Peyer's patch (tissue), 4 donors: ENCODE measurements at regions not wholly inside any gene's neighbourhood (a gene's known extent, or its start where the extent isn't known, plus 50 kb on each side); places are given as distances from the start of the nearest gene placed in this dataset.

ENCODE experiments used
- POLR2A ChIP-seq, 2 donors: fragments of 450-650 bp; IDR thresholded peaks; one replicate each; pipeline ENCODE4 v1.5.1; 2017; ENCODE audit warnings: antibody characterized with exemption in 2 of 2, mild to moderate bottlenecking in 2 of 2, moderate library complexity in 2 of 2
- TF ChIP-seq, protein P1 (sequence below), 6 experiments: fragments of 450-650 bp in 4 of 6; fragments of 200-600 bp in 2 of 6; sonication (generic) in 1 of 6; IDR thresholded peaks; one replicate each; pipeline ENCODE4 v1.5.1; 2017 to 2019; ENCODE audit warnings: antibody characterized with exemption in 6 of 6, mild to moderate bottlenecking in 3 of 6, moderate library complexity in 1 of 6

DNA sequence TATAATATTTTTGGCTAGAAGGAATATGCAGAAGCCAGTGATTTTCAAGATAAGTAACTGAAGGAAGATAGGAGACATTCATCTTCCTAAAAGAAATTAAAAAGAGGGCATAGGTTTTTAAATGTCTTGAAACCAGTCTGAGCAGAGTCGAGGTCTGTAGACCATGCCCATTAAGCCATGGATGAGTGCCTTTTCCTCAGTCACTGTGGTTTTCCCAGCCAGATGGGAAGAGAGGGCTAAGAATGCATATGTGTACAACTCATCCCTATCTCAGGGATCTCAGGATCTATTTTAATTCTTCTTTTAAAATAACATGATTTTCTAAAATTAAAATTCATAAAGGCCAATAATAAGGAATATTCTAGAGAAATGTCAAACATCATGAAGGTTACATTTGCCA lies 112.8 kb downstream of the PPP1R3A start:
- TF ChIP-seq, protein P1, sequence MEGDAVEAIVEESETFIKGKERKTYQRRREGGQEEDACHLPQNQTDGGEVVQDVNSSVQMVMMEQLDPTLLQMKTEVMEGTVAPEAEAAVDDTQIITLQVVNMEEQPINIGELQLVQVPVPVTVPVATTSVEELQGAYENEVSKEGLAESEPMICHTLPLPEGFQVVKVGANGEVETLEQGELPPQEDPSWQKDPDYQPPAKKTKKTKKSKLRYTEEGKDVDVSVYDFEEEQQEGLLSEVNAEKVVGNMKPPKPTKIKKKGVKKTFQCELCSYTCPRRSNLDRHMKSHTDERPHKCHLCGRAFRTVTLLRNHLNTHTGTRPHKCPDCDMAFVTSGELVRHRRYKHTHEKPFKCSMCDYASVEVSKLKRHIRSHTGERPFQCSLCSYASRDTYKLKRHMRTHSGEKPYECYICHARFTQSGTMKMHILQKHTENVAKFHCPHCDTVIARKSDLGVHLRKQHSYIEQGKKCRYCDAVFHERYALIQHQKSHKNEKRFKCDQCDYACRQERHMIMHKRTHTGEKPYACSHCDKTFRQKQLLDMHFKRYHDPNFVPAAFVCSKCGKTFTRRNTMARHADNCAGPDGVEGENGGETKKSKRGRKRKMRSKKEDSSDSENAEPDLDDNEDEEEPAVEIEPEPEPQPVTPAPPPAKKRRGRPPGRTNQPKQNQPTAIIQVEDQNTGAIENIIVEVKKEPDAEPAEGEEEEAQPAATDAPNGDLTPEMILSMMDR (IDR thresholded peaks at IDR 0.05), result no peak
- no peak for TF ChIP-seq POLR2A (IDR thresholded peaks at IDR 0.05)
